K562 (cell line): ENCODE measurements at regions not wholly inside any gene's neighbourhood (a gene's known extent, or its start where the extent isn't known, plus 50 kb on each side); places are given as distances from the start of the nearest gene placed in this dataset.

Experiments
- ATAC-seq: fragments of 200-7000 bp; cut with Tn5 transposase; 3 replicates; pipeline ENCODE4 v1.9.1; 2020; ENCODE audit warnings: moderate library complexity
- BruUV-seq: library from RNA; stranded (reverse); fragments of 400-500 nt; replicated peaks from 2 replicates; lab custom pipeline; 2021; lab: Mats Ljungman, UMichigan
- CTCF ChIA-PET: fragments of 300-600 bp; formaldehyde crosslinking; extraction: SDS; loops from one replicate; lab custom pipeline; 2021; ENCODE audit warnings: low intra/inter-chr PET ratio; lab: Yijun Ruan, JAX
- POLR2A ChIA-PET: fragments of 300-600, 350-650 bp; sonication (Branson Sonifier 250); formaldehyde crosslinking; extraction: SDS; loops from one replicate; lab custom pipeline; 2021; ENCODE audit warnings: antibody characterized with exemption, inconsistent platforms; lab: Yijun Ruan, JAX
- DNase-seq, 4 experiments: peaks; one replicate each; pipeline versions ENCODE4 v3.0.0 to v3.0.0-alpha.2; 2011 to 2018; ENCODE audit warnings: low spot score in 3 of 4, mixed read lengths in 3 of 4; ENCODE audit errors: extremely low read depth in 1 of 4
- FAIRE-seq: peaks from 2 replicates; lab custom pipeline; 2011; peaks lifted over from hg19 to GRCh38; lab: Jason Lieb, UNC
- H2AFZ ChIP-seq: 2 replicates; pipeline ENCODE4 v1.6.0; 2011; ENCODE audit warnings: low read depth, low read length, control low read depth, inconsistent platforms
- H3K27ac ChIP-seq: fragments of 200-600 bp; 3 replicates; pipeline ENCODE4 v1.8.0; 2011; ENCODE audit warnings: low read depth, mild to moderate bottlenecking, control low read depth, inconsistent platforms, low read length, moderate library complexity, mixed read lengths; ENCODE audit errors: extremely low read depth
- H3K27me3 ChIP-seq, 2 experiments: fragments of 300-600 bp in 1 of 2; 2 replicates in 1 of 2; 3 replicates in 1 of 2; pipeline versions ENCODE4 v1.6.0 to v1.8.0; 2011; ENCODE audit warnings: inconsistent platforms in 2 of 2, low read length in 2 of 2, mild to moderate bottlenecking in 1 of 2, mixed read lengths in 1 of 2, moderate library complexity in 1 of 2; ENCODE audit not compliant: control insufficient read depth in 2 of 2, insufficient read depth in 2 of 2
- H3K36me3 ChIP-seq: fragments of 300-600 bp; 3 replicates; pipeline ENCODE4 v1.8.0; 2011; ENCODE audit warnings: mild to moderate bottlenecking, low read length, inconsistent platforms; ENCODE audit not compliant: control insufficient read depth, insufficient read depth
- H3K4me1 ChIP-seq, 2 experiments: fragments of 200-600 bp in 1 of 2; replicated peaks in 1 of 2; 2 replicates in 1 of 2; 3 replicates in 1 of 2; pipeline versions ENCODE4 v1.5.1 to v1.8.0; 2011; ENCODE audit warnings: inconsistent platforms in 2 of 2, low read length in 2 of 2, mild to moderate bottlenecking in 1 of 2, mixed read lengths in 1 of 2, moderate library complexity in 1 of 2; ENCODE audit not compliant: control insufficient read depth in 2 of 2, insufficient read depth in 2 of 2
- H3K4me2 ChIP-seq: 2 replicates; pipeline ENCODE4 v1.6.1; 2011; ENCODE audit warnings: low read length, control low read depth, inconsistent platforms, mixed read lengths; ENCODE audit not compliant: insufficient read depth
- H3K4me3 ChIP-seq: fragments of 200-600 bp; sonication (generic), shearing (Covaris generic); 2 replicates; pipeline ENCODE4 v1.5.1; 2016; ENCODE audit warnings: control low read depth, inconsistent platforms
- H3K79me2 ChIP-seq: fragments of 200-600 bp; 3 replicates; pipeline ENCODE4 v1.8.0; 2011; ENCODE audit warnings: low read length, inconsistent platforms; ENCODE audit not compliant: control insufficient read depth, insufficient read depth
- H3K9ac ChIP-seq, 2 experiments: 2 replicates each; pipeline versions ENCODE4 v1.6.0 to v1.6.1; 2011; ENCODE audit warnings: low read depth in 2 of 2, low read length in 2 of 2, control low read depth in 1 of 2, inconsistent platforms in 1 of 2, mild to moderate bottlenecking in 1 of 2, mixed read lengths in 1 of 2; ENCODE audit not compliant: insufficient read depth in 1 of 2
- H3K9me1 ChIP-seq: one replicate; pipeline ENCODE4 v1.6.0; 2011; ENCODE audit warnings: inconsistent platforms, mild to moderate bottlenecking, low read length, moderate library complexity; ENCODE audit not compliant: control insufficient read depth, insufficient read depth
- H3K9me3 ChIP-seq: replicated peaks from 2 replicates; pipeline ENCODE4 v1.5.1; 2011; ENCODE audit warnings: low read depth, low read length, inconsistent platforms; ENCODE audit not compliant: control insufficient read depth, insufficient read depth
- H4K20me1 ChIP-seq: replicated peaks from 2 replicates; pipeline ENCODE4 v1.6.1; 2011; ENCODE audit warnings: low read length, inconsistent platforms, mixed read lengths; ENCODE audit not compliant: control insufficient read depth, insufficient read depth
- ARID2 ChIP-seq: fragments of 450-650 bp; IDR thresholded peaks from 2 replicates; pipeline ENCODE4 v1.6.1; 2017; ENCODE audit warnings: antibody characterized with exemption, mild to moderate bottlenecking
- BDP1 ChIP-seq: IDR thresholded peaks from 3 replicates; pipeline ENCODE4 v1.6.1; 2011; ENCODE audit not compliant: insufficient read length, insufficient read depth
- HOXB6 ChIP-seq: fragments of 250-450 bp; sonication (Bioruptor Pico); IDR thresholded peaks from 2 replicates; pipeline ENCODE4 v1.5.1; 2022; ENCODE audit warnings: mild to moderate bottlenecking, borderline replicate concordance
- LARP7 ChIP-seq: fragments of 450-650 bp; IDR thresholded peaks from 2 replicates; pipeline ENCODE4 v1.6.1; 2016
- NFE2L1 ChIP-seq: fragments of 450-650 bp; IDR thresholded peaks from 2 replicates; pipeline ENCODE4 v1.6.1; 2016; ENCODE audit warnings: missing genetic modification characterization, low read depth, mild to moderate bottlenecking, missing compliant biosample characterization, moderate library complexity, borderline replicate concordance
- SAFB2 ChIP-seq: fragments of 200-400 bp; formaldehyde crosslinking; IDR thresholded peaks from 2 replicates; pipeline ENCODE4 v1.6.1; 2018; ENCODE audit warnings: borderline replicate concordance, low read length, low read depth, moderate library complexity; ENCODE audit not compliant: severe bottlenecking
- XRCC4 ChIP-seq: IDR thresholded peaks from one replicate; pipeline ENCODE4 v1.6.1; 2011; ENCODE audit not compliant: insufficient read depth, insufficient read length; ENCODE audit errors: extremely low read depth
- ZFP30 ChIP-seq: fragments of 250-450 bp; sonication (Bioruptor Pico); IDR thresholded peaks from 2 replicates; pipeline ENCODE4 v1.8.0; 2022; ENCODE audit warnings: moderate library complexity, mild to moderate bottlenecking, inconsistent platforms, borderline replicate concordance
- ZFPM2 ChIP-seq: fragments of 250-450 bp; sonication (Bioruptor Pico); IDR thresholded peaks from 2 replicates; pipeline ENCODE4 v1.5.1; 2022; ENCODE audit warnings: mild to moderate bottlenecking
- ZNF143 ChIP-seq: sonication (generic); formaldehyde crosslinking; IDR thresholded peaks from 2 replicates; pipeline ENCODE4 v1.9.0; 2022; ENCODE audit warnings: mild to moderate bottlenecking, missing genetic modification reagents
- ZNF311 ChIP-seq: fragments of 250-450 bp; sonication (Bioruptor Pico); IDR thresholded peaks from 2 replicates; pipeline ENCODE4 v1.4.0; 2020; ENCODE audit warnings: mild to moderate bottlenecking, moderate library complexity
- ZNF347 ChIP-seq: fragments of 450-650 bp; formaldehyde crosslinking; IDR thresholded peaks from 2 replicates; pipeline ENCODE4 v1.4.0; 2020; ENCODE audit warnings: low read depth, mild to moderate bottlenecking, moderate library complexity
- WGBS: fragments of 100-300 bp; shearing (Covaris generic); methylation state at CpG from one replicate; pipeline ENCODE4 v1.1.6; 2016; ENCODE audit warnings: low coverage, mixed read lengths; ENCODE audit not compliant: insufficient coverage; ENCODE audit errors: missing lambda C conversion rate; 5-methylcytosine and 5-hydroxymethylcytosine counted together
- in situ Hi-C: fragments of 300-500 bp; cut with MboI; formaldehyde crosslinking; loops from 4 replicates; pipeline ENCODE4 v1.15.0; 2018; ENCODE audit warnings: inconsistent platforms, mixed read lengths
- intact Hi-C: fragments of 100-400 bp; cut with micrococcal nuclease; formaldehyde crosslinking; loops from 2 replicates; pipeline ENCODE4 v1.14.2; 2022
- TF ChIP-seq, protein P1 (sequence below), 3 experiments: IDR thresholded peaks in 2 of 3; conservative IDR thresholded peaks in 1 of 3; 2 replicates each; pipeline ENCODE4 v1.5.1; 2011 to 2012; ENCODE audit warnings: low read length in 3 of 3, mild to moderate bottlenecking in 3 of 3, control low read depth in 2 of 3, improper control_type of control experiment in 1 of 3, inconsistent platforms in 1 of 3, low read depth in 1 of 3, mixed read lengths in 1 of 3, moderate library complexity in 1 of 3; ENCODE audit not compliant: insufficient read depth in 2 of 3
- TF ChIP-seq, protein P2 (sequence below): fragments of 200-400 bp; formaldehyde crosslinking; IDR thresholded peaks from 2 replicates; pipeline ENCODE4 v1.6.1; 2017; ENCODE audit warnings: mild to moderate bottlenecking, low read depth, low read length, moderate library complexity
- TF ChIP-seq, protein P3 (sequence below): fragments of 250-450 bp; sonication (Bioruptor Pico); IDR thresholded peaks from 2 replicates; pipeline ENCODE4 v1.4.0; 2020; ENCODE audit warnings: mild to moderate bottlenecking, moderate library complexity

DNA sequence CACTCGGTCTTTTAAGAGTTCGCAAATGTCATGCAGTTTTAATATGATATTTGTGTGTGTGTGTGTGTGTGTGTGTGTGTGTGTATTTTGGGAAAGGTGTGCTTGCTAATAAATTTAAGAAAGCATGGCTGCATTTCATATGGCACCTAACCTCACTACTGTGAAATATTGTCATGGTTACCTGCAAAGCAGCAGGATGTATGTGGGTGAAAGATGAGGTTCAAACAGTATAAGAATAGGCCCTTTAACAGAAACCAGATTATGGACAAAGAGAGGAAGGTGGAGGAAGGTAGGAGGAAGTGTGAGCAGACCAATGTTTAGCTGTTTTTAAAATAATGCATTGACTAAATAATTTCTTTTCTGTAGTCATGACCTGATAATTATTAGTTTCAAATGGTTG is 73.5 kb upstream of the CACNA2D1 start:
- no peaks in the 10 kb centered on the region for H4K20me1 ChIP-seq
- H3K9me3 ChIP-seq, result no peaks in the 10 kb centered on the region
- no peaks in the 10 kb centered on the region for H3K36me3 ChIP-seq
- DNase-seq (no peak), FAIRE-seq (no peak), ATAC-seq (no peak)
- no peaks in the 10 kb centered on the region for H3K27me3 ChIP-seq
- in situ Hi-C loops (no loop called here), intact Hi-C loops (no loop called here)
- H3K4me2 ChIP-seq, result no peak overlapping the region
- no peak overlapping the region for H3K4me3 ChIP-seq
- no peak overlapping the region for H2AFZ ChIP-seq
- H3K79me2 ChIP-seq, result no peaks in the 10 kb centered on the region
- H3K9ac ChIP-seq, result no peak overlapping the region
- H3K4me1 ChIP-seq, result no peaks in the 10 kb centered on the region
- no TSS peak for BruUV-seq
- ChIA-PET POLR2A (no interaction called here), CTCF (no interaction called here)
- no peak overlapping the region for H3K27ac ChIP-seq
- no peaks in the 10 kb centered on the region for H3K9me1 ChIP-seq
- WGBS, result 3% methylated on average over 2 of the region's 2 CpGs
- no peak for TF ChIP-seq ARID2
- TF ChIP-seq SAFB2, result no peak
- TF ChIP-seq ZNF143 (CRISPR knock-in tag), result no peak
- no peak for TF ChIP-seq ZNF347
- no peak for TF ChIP-seq BDP1
- TF ChIP-seq, protein P1, sequence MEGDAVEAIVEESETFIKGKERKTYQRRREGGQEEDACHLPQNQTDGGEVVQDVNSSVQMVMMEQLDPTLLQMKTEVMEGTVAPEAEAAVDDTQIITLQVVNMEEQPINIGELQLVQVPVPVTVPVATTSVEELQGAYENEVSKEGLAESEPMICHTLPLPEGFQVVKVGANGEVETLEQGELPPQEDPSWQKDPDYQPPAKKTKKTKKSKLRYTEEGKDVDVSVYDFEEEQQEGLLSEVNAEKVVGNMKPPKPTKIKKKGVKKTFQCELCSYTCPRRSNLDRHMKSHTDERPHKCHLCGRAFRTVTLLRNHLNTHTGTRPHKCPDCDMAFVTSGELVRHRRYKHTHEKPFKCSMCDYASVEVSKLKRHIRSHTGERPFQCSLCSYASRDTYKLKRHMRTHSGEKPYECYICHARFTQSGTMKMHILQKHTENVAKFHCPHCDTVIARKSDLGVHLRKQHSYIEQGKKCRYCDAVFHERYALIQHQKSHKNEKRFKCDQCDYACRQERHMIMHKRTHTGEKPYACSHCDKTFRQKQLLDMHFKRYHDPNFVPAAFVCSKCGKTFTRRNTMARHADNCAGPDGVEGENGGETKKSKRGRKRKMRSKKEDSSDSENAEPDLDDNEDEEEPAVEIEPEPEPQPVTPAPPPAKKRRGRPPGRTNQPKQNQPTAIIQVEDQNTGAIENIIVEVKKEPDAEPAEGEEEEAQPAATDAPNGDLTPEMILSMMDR (IDR thresholded peaks at IDR 0.05 in 2 of 3, conservative IDR thresholded peaks at IDR 0.05 in 1 of 3; ENCODE audit: insufficient read depth in 2 of 3, low read depth in 1 of 3, low read length in 3 of 3), result no peak
- TF ChIP-seq, protein P2, sequence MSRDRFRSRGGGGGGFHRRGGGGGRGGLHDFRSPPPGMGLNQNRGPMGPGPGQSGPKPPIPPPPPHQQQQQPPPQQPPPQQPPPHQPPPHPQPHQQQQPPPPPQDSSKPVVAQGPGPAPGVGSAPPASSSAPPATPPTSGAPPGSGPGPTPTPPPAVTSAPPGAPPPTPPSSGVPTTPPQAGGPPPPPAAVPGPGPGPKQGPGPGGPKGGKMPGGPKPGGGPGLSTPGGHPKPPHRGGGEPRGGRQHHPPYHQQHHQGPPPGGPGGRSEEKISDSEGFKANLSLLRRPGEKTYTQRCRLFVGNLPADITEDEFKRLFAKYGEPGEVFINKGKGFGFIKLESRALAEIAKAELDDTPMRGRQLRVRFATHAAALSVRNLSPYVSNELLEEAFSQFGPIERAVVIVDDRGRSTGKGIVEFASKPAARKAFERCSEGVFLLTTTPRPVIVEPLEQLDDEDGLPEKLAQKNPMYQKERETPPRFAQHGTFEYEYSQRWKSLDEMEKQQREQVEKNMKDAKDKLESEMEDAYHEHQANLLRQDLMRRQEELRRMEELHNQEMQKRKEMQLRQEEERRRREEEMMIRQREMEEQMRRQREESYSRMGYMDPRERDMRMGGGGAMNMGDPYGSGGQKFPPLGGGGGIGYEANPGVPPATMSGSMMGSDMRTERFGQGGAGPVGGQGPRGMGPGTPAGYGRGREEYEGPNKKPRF, result no peak
- TF ChIP-seq NFE2L1, result no peak
- no peak for TF ChIP-seq ZFP30 (CRISPR knock-in tag)
- TF ChIP-seq ZNF311 (CRISPR knock-in tag), result no peak
- no peak for TF ChIP-seq HOXB6
- TF ChIP-seq, protein P3, sequence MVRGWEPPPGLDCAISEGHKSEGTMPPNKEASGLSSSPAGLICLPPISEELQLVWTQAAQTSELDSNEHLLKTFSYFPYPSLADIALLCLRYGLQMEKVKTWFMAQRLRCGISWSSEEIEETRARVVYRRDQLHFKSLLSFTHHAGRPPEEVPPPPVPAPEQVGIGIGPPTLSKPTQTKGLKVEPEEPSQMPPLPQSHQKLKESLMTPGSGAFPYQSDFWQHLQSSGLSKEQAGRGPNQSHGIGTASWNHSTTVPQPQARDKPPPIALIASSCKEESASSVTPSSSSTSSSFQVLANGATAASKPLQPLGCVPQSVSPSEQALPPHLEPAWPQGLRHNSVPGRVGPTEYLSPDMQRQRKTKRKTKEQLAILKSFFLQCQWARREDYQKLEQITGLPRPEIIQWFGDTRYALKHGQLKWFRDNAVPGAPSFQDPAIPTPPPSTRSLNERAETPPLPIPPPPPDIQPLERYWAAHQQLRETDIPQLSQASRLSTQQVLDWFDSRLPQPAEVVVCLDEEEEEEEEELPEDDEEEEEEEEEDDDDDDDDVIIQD, result no peak
- no peak for TF ChIP-seq XRCC4
- TF ChIP-seq ZFPM2 (CRISPR knock-in tag), result no peak
- TF ChIP-seq LARP7, result no peak
